Stimulated activated CD4-positive, alpha-beta T cell treated with anti-CD3 and anti-CD28 coated beads, Interleukin-2, amount 100 ng/mL, for 4 hours (primary cell): ENCODE measurements at regions not wholly inside any gene's neighbourhood (a gene's known extent, or its start where the extent isn't known, plus 50 kb on each side); places are given as distances from the start of the nearest gene placed in this dataset.
"Not testable (repeated sequence)": the region's sequence is repeated elsewhere in the genome, so short reads cannot be mapped to it uniquely, and the experiment has no call there.

ENCODE experiments used
- DNase-seq: peaks from one replicate; pipeline ENCODE4 v3.0.0-alpha.2; 2020; ENCODE audit warnings: low read depth

GRCh38 chr1:30184393-30185141, 538.8 kb downstream of the MATN1 start:
- no peak for DNase-seq

GRCh38 chr1:30183895-30184294, 539.5 kb downstream of the MATN1 start:
- DNase-seq, result no peak

- no peak for DNase-seq
These were observed 540.4 kb downstream of the MATN1 start for GRCh38 chr1:30183006-30183405.

GRCh38 chr1:30179942-30180543, 543.3 kb downstream of the MATN1 start:
- no peak for DNase-seq

- DNase-seq, result no peak
These were observed 546.9 kb downstream of the MATN1 start for GRCh38 chr1:30176477-30176876.

- no peak for DNase-seq
These were observed 548.9 kb downstream of the MATN1 start for GRCh38 chr1:30174499-30174898.

GRCh38 chr1:30173560-30173959, 549.8 kb downstream of the MATN1 start:
- DNase-seq, result no peak

GRCh38 chr1:30172757-30173156, 550.6 kb downstream of the MATN1 start:
- no peak for DNase-seq

GRCh38 chr1:30172299-30172694, 551.1 kb downstream of the MATN1 start:
- DNase-seq, result no peak

GRCh38 chr1:30171537-30172298, 551.7 kb downstream of the MATN1 start:
- DNase-seq, result no peak

GRCh38 chr1:30169269-30169668, 554.1 kb downstream of the MATN1 start:
- no peak for DNase-seq

- DNase-seq, result no peak
These were observed 557.2 kb downstream of the MATN1 start for GRCh38 chr1:30166174-30166573.

- DNase-seq, result no peak
These were observed 558.3 kb downstream of the MATN1 start for GRCh38 chr1:30165116-30165515.

- DNase-seq, result no peak
These were observed 558.7 kb downstream of the MATN1 start for GRCh38 chr1:30164693-30165092.

- no peak for DNase-seq
These were observed 560.8 kb downstream of the MATN1 start for GRCh38 chr1:30162565-30162964.

- no peak for DNase-seq
These were observed 561.4 kb downstream of the MATN1 start for GRCh38 chr1:30161953-30162352.

GRCh38 chr1:30160999-30161689, 562.2 kb downstream of the MATN1 start:
- DNase-seq, result no peak

GRCh38 chr1:30159015-30159414, 564.4 kb downstream of the MATN1 start:
- no peak for DNase-seq

- not testable (repeated sequence) for DNase-seq
These were observed 567.7 kb downstream of the MATN1 start for GRCh38 chr1:30155698-30156097.

GRCh38 chr1:30155253-30155652, 568.1 kb downstream of the MATN1 start:
- DNase-seq, result not testable (repeated sequence)

- no peak for DNase-seq
These were observed 569.5 kb downstream of the MATN1 start for GRCh38 chr1:30153743-30154449.

- no peak for DNase-seq
These were observed 571.6 kb downstream of the MATN1 start for GRCh38 chr1:30151826-30152225.
